HL-60 (cell line): ENCODE measurements at regions not wholly inside any gene's neighbourhood (a gene's known extent, or its start where the extent isn't known, plus 50 kb on each side); places are given as distances from the start of the nearest gene placed in this dataset.

Experiments used
- DNase-seq, 2 experiments: peaks; one replicate each; pipeline ENCODE4 v3.0.0-alpha.2; 2010 to 2020; ENCODE audit warnings: low read depth in 1 of 2, low spot score in 1 of 2
- H3K27ac ChIP-seq: fragments of 250-450 bp; sonication (Bioruptor Pico); replicated peaks from 2 replicates; pipeline ENCODE4 v1.5.1; 2020; ENCODE audit warnings: mild to moderate bottlenecking, moderate library complexity
- H3K27me3 ChIP-seq: fragments of 250-450 bp; sonication (Bioruptor Pico); 2 replicates; pipeline ENCODE4 v1.5.1; 2021; ENCODE audit warnings: mild to moderate bottlenecking, moderate library complexity; ENCODE audit not compliant: insufficient read depth, poor library complexity, severe bottlenecking
- H3K4me3 ChIP-seq: replicated peaks from 2 replicates; pipeline ENCODE4 v1.5.1; 2011; ENCODE audit warnings: mild to moderate bottlenecking, control low read depth, low read length; ENCODE audit not compliant: insufficient read depth
- CTCF ChIP-seq: IDR thresholded peaks from one replicate; pipeline ENCODE4 v1.5.1; 2011; ENCODE audit warnings: low read length, control low read depth, inconsistent platforms; ENCODE audit not compliant: insufficient read depth
- GABPA ChIP-seq: IDR thresholded peaks from 2 replicates; pipeline ENCODE4 v1.6.1; 2012; ENCODE audit warnings: low read depth
- POLR2AphosphoS5 ChIP-seq: IDR thresholded peaks from 2 replicates; pipeline ENCODE4 v1.6.1; 2012; ENCODE audit warnings: low read depth
- SPI1 ChIP-seq: IDR thresholded peaks from 2 replicates; pipeline ENCODE4 v1.6.1; 2012; ENCODE audit warnings: low read depth, mild to moderate bottlenecking, borderline replicate concordance
- TF ChIP-seq, protein P1 (sequence below): IDR thresholded peaks from 2 replicates; pipeline ENCODE4 v1.6.1; 2012; ENCODE audit warnings: low read depth; ENCODE audit not compliant: insufficient replicate concordance

GRCh38 chr1:118302145-118302544 is 117.1 kb upstream of the SPAG17 start:
- Histone ChIP-seq H3K27me3 (no peaks in the 10 kb centered on the region), H3K4me3 (no peak overlapping the region), H3K27ac (no peak overlapping the region)
- TF ChIP-seq CTCF (no peak), GABPA (no peak), POLR2AphosphoS5 (no peak)
- TF ChIP-seq, protein P1, sequence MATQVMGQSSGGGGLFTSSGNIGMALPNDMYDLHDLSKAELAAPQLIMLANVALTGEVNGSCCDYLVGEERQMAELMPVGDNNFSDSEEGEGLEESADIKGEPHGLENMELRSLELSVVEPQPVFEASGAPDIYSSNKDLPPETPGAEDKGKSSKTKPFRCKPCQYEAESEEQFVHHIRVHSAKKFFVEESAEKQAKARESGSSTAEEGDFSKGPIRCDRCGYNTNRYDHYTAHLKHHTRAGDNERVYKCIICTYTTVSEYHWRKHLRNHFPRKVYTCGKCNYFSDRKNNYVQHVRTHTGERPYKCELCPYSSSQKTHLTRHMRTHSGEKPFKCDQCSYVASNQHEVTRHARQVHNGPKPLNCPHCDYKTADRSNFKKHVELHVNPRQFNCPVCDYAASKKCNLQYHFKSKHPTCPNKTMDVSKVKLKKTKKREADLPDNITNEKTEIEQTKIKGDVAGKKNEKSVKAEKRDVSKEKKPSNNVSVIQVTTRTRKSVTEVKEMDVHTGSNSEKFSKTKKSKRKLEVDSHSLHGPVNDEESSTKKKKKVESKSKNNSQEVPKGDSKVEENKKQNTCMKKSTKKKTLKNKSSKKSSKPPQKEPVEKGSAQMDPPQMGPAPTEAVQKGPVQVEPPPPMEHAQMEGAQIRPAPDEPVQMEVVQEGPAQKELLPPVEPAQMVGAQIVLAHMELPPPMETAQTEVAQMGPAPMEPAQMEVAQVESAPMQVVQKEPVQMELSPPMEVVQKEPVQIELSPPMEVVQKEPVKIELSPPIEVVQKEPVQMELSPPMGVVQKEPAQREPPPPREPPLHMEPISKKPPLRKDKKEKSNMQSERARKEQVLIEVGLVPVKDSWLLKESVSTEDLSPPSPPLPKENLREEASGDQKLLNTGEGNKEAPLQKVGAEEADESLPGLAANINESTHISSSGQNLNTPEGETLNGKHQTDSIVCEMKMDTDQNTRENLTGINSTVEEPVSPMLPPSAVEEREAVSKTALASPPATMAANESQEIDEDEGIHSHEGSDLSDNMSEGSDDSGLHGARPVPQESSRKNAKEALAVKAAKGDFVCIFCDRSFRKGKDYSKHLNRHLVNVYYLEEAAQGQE = no peak
- no peak for DNase-seq

DNA sequence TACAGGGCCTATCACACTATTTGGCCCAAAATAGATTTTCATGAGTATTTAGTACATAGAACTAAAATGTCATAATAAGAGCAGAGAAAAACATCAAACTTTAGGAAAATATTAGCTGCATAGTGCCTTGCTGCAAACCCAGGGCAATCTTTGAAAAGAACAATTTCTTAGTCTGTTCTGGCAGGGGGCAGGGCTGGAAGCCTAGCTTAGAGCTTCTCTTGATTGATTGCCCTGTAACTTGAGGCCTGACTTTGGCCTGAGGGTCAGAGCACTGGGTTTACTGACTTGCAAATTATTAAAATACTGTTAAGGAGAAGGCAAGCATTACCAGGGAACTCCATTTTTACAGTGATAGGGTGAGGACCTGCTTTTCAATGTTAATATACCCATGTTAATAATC is 115.8 kb upstream of the SPAG17 start:
- DNase-seq = no peak
- no peak for TF ChIP-seq CTCF
- TF ChIP-seq GABPA = no peak
- TF ChIP-seq POLR2AphosphoS5 = no peak
- TF ChIP-seq, protein P1 = no peak
- TF ChIP-seq SPI1 = no peak
- Histone ChIP-seq H3K27ac (no peak overlapping the region), H3K4me3 (no peak overlapping the region), H3K27me3 (no peaks in the 10 kb centered on the region)

- TF ChIP-seq CTCF (no peak), SPI1 (no peak), GABPA (no peak), POLR2AphosphoS5 (no peak)
- TF ChIP-seq, protein P1 = no peak
- Histone ChIP-seq H3K27me3 (no peaks in the 10 kb centered on the region), H3K4me3 (no peak overlapping the region), H3K27ac (no peak overlapping the region)
- no peak for DNase-seq
These were observed 113.4 kb upstream of the SPAG17 start for GRCh38 chr1:118298397-118298796.
